ENCODE measurements at regions not wholly inside any gene's neighbourhood (a gene's known extent, or its start where the extent isn't known, plus 50 kb on each side); places are given as distances from the start of the nearest gene placed in this dataset.

DNA sequence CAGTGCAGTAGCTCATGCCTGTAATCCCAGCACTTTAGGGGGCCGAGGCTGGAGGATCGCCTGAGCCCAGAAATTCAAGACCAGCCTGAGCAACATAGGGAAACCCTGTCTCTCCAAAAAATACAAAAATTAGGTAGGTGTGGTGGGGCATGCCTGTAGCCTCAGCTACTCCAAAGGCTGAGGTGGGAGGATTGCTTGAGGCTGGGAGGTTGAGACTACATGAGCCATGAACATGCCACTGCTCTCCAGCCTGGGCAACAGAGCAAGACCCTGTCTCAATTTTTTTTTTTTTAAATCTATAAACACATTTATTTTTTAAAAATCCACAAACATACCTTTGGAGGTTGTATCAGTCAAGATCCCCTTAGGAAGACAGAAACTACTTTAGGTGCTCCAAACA is 326.3 kb downstream of the EPHA4 start:
- no peak for DNase-seq

DNA sequence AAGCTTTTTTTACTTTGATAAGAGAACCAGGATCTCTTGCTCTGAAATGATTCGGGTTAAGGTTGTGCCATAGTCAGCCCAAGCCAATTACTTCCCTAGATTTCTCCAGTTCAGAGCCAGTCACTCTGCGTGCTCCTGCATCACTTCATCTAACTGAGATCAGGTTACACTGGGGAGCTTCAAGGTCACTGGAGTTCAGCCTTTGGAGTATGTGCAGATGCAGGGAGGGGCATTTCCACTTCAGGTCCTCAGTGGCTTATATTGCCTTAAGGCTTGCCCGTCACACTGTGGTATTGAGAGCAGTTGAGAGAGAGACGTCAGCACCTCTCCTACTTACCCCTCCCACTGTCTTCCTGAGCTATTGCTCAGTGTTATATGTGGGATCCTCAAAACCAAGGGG is 317.8 kb downstream of the EPHA4 start:
- DNase-seq, result no peak

DNA sequence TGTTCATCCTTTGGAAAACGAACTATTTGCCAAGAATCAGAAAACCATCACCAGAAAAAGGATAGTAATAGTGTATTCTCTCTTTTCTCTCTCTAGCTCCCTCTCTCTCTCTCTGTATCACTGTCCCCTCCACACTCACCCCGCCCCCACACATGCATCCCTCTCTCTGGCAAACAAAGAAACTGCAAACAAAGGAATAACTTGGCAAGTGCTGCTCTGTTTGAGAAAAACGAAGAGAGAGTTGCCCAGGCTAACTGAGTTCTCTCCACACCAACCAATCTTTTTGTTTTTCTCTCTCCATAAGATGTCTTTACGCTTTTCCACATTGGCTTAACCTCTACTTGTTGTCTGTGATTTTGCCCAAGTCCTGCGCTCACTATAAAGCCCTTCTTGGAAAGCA is 316.2 kb downstream of the EPHA4 start:
- DNase-seq, result peak in 6 of 56 donors; percentile 0 to 30 (median 2)

DNA sequence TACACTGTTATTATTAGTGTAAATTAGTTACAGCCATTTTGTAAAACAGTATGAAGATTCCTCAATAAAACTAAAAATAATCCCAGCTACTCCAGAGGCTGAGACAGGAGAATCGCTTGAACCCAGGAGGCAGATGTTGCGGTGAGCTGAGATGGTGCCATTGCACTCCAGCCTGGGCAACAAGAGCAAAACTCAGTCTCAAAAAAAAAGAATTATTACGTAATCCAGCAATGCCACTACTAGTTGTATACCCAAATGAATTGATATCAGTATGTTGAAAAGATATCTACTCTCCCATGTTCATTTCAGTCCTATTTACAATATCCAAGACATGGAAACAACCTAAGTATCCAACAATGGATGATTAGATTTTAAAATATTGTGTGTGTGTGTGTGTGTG is 313.6 kb downstream of the EPHA4 start:
- no peak for DNase-seq

DNA sequence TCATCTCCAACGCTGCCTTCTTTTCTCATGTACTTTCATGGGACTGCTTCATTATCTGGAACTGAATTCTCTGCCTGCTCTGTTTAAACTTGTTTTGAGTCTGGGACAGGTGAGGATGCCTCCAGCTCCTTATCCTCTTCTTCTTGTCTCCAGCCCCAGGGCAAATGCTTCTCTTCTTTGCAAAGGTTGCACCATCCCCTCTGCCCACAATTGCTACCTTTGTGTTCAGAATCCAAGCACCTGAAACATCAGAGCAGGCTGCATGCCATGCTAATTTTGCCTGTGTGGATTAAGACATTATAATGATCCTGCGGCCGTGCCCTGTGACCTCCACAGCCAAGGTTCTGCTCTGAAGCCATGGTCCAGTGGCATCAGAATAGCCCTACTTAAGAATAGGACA is 309.5 kb downstream of the EPHA4 start:
- DNase-seq, result no peak

DNA sequence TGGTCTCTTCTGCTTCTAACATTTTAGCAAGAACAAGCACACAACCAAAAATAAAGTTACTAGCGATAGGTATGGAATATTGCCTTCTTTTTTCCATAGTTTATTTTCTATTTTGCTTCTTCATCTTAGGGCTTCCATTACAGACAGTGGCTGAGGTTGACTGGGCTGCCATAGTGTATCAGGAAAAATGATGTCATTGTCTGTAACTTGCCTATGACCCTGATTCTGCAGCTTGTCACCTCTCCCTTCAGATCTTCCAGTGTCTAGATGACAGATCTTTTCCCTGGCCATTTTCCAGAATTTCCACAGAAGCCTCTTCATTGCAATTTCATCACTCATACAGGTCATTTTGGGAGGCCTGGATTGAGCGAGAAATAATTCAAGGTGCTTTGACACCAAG is 308.5 kb downstream of the EPHA4 start:
- DNase-seq, result no peak

DNA sequence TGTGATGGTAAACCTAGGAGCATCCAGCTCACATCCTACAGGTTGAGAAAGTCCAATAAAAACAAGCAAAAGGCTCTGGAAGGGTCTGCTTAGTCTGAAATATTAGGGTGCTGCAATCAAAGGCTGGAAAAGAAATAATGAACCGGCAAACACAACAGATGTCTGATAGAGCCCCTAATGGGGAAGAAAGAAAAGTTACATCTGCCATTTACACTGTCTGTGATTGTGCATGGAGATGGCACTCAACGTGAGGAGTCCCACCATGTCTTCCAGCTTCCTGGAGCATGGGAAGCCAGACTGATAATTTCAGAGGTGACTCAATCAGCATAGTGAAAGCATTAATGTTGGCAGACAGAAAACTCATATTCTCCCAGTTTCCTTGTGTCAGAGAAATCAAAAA is 307.8 kb downstream of the EPHA4 start:
- DNase-seq, result no peak

DNA sequence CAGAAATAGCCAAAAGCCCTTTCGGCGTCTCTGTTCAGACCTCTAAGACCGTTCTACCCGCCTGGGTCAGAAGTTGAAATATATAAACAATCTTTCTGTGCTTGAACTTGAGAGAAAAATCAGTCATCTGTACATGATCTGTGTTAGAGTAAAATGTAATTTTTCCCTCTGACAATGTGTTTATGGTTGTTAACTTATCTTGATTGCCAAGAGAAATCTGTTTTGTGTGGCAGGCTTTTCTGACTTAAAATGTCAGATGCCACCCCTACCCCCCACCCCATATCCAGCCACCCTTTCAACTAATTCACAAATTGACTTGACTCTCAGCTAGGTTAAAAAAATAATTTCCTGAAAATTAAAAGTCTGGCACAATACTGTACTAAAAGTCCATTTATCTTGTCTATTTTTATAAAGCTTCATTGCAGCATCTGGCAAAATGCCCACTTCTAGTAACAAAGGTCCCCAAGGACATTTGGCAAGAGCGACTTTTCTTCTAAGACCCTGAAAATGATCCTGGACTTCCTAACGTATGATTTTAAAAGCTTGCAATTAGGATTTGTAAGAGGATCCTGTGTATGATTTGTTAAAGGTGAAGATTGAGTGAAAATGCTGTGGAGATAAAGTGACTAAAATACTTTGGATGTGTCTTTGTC is 304.2 kb downstream of the EPHA4 start:
- DNase-seq, result no peak

DNA sequence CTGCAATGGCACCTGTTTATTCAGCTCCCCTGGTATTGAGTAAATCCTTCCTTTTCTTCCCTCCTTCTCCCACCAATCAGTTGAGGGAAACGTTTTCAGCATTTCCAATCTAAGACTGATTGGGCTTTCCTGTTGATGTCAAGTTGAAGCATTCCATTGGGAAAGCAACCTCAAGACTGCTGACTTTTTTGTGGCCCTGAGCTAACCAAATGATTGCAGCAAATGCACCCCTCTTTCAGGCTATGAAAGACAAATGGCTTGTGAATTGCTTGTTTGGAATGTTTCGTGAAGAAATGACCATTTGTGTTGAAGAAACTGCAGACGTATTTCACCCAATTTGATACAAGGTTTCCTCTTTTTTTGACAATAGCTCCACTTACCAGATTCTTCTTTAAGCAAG is 303.5 kb downstream of the EPHA4 start:
- no peak for DNase-seq

DNA sequence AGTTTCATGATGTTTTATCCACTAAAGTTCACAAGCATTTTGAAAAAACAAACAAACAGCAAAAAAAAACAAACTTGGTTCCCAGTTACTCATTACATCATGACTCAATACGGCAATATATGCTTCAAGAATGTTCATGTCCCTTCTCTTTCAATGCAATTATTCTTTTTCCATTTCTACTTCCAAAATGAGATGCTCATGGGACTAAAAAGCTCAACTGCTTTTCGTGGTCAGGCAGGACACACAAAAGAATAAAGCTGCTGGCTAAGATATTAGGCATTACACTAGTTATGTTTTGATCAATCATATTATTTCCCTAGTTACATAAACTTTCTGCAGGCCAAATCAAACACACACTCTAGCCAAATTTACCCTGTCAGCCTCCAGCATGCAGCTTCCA is 301.3 kb downstream of the EPHA4 start:
- DNase-seq, result no peak

DNA sequence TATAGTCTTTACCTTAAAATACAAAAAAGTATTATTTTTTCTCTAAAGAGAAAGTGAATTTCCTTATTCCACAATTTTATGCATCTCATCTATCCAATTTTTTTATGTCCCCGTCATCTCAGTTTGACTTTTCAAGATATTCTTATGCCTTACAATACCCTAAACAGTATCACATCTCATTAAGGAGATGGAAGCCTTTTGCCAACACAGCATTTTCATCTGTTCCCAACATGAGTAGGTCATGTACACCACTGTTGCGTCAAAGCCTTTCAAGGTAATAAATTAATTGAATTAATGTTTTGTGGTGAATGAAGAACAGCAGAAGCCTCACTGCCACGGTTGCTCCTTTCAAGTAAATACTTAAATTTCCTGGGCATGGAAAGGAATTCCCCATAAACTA is 299.4 kb downstream of the EPHA4 start:
- DNase-seq, result no peak

DNA sequence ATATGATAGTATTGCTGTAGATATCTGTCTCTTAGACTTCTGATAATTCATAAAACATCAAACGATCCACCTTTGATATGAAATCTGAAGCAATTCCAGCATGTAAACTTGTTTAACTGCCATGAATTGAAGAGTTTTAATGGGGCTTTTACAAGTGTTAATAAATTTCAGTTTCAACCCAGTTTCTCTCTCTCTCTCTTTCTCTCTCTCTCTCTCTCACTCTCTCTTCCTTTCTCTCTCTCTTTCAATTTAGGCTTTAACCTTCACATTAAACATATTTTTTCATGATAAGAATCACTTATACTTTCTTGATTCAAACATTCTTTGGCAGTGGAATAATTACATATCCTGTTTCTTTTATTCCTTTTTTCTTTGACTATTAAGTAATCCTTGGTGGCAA is 296.1 kb downstream of the EPHA4 start:
- no peak for DNase-seq

DNA sequence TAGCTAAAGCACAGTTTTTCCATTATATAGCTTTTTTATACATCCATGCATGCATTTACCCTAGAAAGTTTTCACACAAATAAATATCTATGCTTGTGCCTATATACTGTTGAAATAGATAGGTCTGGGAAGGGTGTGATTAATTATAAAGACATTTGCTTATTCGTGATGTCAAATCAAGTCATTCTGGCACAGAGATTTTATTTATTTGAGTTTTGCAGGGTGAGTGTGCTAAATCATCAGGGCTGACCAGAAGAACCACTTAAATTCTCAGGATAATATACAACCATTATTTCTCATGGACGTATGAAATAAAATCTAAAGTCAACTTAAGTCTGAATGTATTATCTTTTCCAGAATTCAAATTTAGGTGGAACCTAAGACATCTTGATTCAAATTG is 295.5 kb downstream of the EPHA4 start:
- no peak for DNase-seq

DNA sequence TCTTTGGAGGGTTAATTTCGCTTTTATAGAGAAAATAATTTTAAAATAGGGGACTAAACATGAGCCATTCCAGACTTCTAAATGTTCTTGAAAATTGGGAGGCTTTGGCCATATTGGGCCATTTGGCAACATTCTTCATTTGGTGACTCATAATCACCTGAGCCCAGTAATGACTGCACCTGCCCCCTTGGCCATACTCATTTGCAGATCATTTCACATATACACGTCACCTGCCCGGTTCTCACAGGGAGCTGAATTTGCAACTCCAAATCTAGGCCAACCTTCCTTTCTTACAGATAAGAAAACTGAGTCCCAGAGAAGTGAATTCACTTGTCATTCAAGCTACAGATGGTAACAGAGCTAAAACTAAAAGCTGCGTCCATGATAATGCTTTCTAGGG is 289.7 kb downstream of the EPHA4 start:
- DNase-seq, result no peak

DNA sequence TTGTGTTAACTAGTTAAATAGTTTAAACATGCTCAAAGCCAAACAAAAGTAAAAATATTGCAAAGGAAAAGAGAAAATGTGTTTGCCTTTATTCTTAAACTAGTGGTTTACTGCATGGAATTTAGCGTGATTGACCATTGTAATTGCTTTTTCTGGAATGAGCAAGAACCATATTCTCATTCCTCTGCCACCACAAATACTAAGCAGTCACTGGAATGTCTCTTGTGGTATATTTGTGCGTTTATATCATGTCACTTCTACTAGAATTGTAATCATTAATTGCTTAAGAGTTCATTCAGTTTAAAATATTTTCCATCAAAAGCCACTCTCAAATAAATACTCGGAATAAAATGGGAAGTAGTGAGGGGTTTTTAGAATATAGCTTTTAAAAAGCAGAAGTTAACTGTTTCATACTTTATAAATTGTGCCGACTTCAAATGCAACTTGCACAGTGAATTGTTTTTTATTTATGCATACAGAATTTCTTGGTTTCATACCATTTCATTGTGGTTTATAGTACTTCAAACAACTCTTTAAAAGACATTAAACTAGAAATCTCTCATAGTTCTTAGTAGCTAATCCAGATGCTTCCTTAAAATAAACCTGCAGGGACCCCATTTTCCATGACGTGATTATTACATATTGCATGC is 288.1 kb downstream of the EPHA4 start:
- no peak for DNase-seq

DNA sequence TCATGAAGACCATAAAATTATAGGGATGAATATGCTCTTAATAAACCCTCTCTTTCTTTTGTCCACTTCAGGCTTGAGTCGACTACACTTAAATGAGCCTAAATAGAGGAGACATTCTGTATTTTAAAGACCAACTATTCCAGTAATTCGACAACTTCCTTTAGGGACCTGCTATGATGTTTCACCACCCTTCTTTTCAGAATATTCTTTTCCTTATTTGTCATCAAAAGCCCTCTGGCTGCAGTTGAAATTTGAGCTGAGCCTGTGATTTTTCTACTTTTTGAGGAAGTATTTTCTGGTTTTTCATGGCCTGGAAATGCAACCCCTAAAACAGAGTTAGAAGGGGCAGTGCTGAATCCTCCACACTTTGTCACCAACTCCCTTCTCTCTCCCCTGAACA is 287.0 kb downstream of the EPHA4 start:
- no peak for DNase-seq

DNA sequence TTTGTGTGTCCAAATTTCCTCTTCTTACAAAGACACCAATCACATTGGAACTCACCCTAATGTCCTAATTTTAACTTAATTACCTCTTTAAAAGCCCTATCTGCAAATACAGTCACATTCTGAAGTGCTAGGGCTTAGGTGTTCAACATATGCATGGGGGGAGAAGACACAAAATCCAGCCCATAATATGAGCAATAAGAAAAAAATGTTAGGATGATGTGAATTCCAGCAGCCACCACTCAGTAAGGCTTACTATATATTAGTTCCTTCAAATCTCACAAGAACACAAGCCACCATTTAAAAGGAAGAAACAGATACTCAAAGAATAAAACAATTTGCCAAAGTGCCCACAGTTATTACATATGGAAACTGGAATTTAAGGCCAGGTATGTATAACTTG is 285.7 kb downstream of the EPHA4 start:
- no peak for DNase-seq

DNA sequence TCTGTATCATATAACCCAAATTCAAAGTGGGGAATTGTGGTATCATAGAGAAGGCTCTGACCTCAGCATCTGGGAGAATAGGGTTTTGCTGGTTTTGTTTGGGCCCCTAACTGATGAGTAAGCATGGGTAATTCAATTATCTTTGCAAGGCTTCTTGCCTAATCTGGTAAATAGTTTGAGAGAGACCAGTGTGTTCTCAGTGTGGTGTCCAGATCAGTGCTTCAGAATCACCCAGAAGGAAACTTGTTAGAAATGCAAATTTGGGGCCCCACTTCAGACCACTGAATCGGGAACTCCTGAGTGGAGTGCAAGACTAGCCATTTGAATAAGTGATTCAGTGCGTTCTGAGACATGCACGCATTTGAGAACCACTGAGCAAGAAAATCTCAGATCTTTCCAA is 282.7 kb downstream of the EPHA4 start:
- no peak for DNase-seq

DNA sequence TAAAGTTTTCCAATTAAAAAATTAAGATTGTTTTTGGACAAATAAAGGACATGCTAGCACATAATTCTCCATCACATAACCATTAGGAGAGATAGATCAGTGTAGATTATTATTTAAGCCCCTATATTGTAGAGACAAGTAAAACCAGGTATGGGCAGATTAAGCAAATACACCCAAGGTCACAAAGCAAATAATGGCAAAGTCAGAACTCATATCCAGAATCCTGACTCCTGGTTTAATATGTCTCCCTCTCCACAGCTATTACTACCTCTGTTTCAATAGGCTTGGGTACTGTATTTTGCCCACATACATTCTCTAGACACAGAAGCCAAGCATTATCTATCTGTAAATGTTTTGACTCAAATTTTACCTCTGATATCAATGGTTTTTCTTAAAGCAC is 282.3 kb downstream of the EPHA4 start:
- DNase-seq, result no peak

DNA sequence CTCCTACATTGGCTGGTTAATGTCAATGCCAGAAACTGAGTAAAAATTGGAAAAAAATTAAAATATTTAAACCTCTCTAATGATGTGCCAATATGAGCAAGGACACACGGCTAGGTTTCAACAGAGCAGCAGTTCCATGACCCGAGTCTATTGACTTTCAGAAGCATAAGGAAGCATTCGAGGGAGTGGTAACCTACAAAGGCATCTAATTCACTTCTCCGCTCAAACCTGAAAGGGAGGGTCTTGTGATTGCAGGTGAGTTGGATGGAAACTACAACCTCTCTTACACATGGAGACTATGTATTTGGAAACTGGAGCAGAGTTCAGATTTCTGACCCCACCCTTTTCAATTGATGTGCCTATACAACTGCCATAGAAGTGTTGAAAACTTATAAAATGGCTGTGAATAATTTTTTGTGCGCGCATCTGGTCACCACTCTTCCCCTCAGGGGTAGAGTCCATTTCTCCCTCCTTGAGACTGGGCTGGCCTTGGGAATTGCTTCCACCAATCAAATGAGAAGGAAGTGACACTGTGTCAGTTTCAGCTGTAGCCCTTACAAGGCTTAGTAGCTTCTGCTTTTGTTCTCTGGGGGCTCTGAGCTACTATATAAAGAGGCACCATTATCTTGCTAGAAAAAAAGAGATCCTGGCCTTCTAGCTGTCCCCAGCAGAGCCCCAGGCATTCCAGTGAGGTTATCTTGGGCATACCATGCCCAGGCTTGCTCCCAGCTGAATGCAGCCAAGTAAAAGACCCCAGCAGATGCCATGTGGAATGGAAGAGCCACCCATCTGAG is 278.0 kb downstream of the EPHA4 start:
- no peak for DNase-seq

DNA sequence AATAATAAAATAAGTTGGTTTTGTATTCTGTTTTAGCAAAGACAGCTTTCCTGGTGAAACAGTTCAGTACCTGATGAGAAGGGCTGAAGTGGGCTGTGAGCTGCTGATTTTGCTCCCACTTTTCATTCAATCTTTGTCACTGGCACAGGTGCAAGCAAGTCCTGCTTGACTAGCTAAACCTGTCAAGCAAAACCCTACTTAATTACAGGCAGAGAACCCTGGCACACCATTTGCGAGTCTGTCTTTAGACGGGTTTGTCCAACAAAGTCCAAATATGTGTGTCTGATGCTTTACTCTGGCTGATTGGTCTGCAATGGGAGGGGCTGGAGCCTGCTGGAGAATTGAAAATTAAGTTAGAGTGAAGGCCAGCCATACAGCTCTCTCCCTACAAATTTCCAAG is 267.2 kb downstream of the EPHA4 start:
- DNase-seq, result no peak

DNA sequence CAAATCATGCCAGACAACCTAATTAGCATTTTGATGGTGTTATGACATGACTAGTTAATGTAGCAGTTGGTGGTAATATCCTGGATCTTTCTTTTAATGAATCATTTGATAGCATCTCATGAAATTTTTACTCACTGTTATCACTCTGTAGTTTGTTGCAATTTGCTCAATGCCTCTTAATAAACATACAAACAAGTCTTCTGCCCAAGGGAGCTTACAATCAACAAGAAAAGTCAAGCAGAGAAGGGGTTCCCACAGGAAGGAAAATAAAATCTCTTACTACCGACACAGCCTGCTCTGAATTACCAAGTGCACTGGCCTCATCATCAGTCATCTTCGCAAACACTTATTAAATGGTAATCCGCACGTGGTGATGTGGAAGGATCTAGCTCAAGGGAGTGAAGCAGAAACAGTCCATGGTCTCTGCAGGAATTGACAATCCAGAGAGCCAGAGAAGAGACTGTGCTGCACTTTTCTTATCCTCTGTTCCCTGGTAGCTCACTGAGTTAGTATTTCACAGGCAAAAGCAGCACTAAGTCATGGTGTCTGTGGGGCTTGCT is 263.5 kb downstream of the EPHA4 start:
- DNase-seq, result no peak
